Left lung (tissue), 4 donors: ENCODE measurements at regions not wholly inside any gene's neighbourhood (a gene's known extent, or its start where the extent isn't known, plus 50 kb on each side); places are given as distances from the start of the nearest gene placed in this dataset.

Experiments
- ATAC-seq: fragments of 200-7000 bp; cut with Tn5 transposase; one replicate; pipeline ENCODE4 v1.9.1; 2020; ENCODE audit warnings: moderate library complexity
- DNase-seq, 4 donors: peaks; one replicate each; pipeline ENCODE4 v3.0.0-alpha.2; 2013 to 2020
- H3K27ac ChIP-seq, 2 donors: fragments of 200-600 bp; sonication (generic) in 1 of 2; one replicate each; pipeline versions ENCODE4 v1.5.0 to v1.8.0; 2020 to 2021
- H3K27me3 ChIP-seq, 2 donors: fragments of 200-600 bp; sonication (generic) in 1 of 2; one replicate each; pipeline versions ENCODE4 v1.5.0 to v1.8.0; 2020 to 2021
- H3K36me3 ChIP-seq, 2 donors: fragments of 200-600 bp; sonication (generic) in 1 of 2; one replicate each; pipeline versions ENCODE4 v1.5.0 to v1.8.0; 2020 to 2021
- H3K4me1 ChIP-seq, 2 donors: fragments of 200-600 bp; one replicate each; pipeline ENCODE4 v1.8.0; 2021
- H3K4me3 ChIP-seq, 2 donors: fragments of 200-600 bp; sonication (generic) in 1 of 2; one replicate each; pipeline versions ENCODE4 v1.5.0 to v1.8.0; 2020 to 2021; ENCODE audit warnings: mild to moderate bottlenecking in 1 of 2
- H3K9me3 ChIP-seq, 2 donors: fragments of 200-600 bp; sonication (generic) in 1 of 2; one replicate each; pipeline versions ENCODE4 v1.5.0 to v1.8.0; 2020 to 2021
- CTCF ChIP-seq, 2 donors: fragments of 200-600 bp; sonication (generic) in 1 of 2; IDR thresholded peaks; one replicate each; pipeline versions ENCODE4 v1.5.0 to v1.8.0; 2021; ENCODE audit warnings: antibody characterized with exemption in 2 of 2
- intact Hi-C, 2 donors: fragments of 100-400 bp; cut with DNase I; formaldehyde crosslinking; loops; one replicate each; pipeline versions ENCODE4 v1.11.2 to v1.14.2; 2022
- donor health status: DM: no; HTN: yes; CAD: no.
- donor health status: DM: no; HTN: no; CAD: no.

- no peak for DNase-seq
- no peak for TF ChIP-seq CTCF (IDR thresholded peaks at IDR 0.05)
- Histone ChIP-seq H3K27me3 (no peaks in the 10 kb centered on the region), H3K4me3 (no peak overlapping the region), H3K9me3 (peaks cover 0 to 9% of the 10 kb centered on the region in 2 donors), H3K36me3 (no peaks in the 10 kb centered on the region), H3K4me1 (no peaks in the 10 kb centered on the region), H3K27ac (peak overlapping the region; percentile 70 to 71)
- intact Hi-C loops: no loop called here
- peak; percentile 58 for ATAC-seq
Measured at GRCh38 chr10:121112579-121113384, 261.6 kb downstream of the WDR11 start.

GRCh38 chr10:121113385-121113696 lies 262.2 kb downstream of the WDR11 start:
- no peak for TF ChIP-seq CTCF (IDR thresholded peaks at IDR 0.05)
- peaks cover 0 to 9% of the 10 kb centered on the region in 2 donors for H3K9me3 ChIP-seq
- H3K27ac ChIP-seq: peak overlapping the region; percentile 70 to 71
- no peaks in the 10 kb centered on the region for H3K27me3 ChIP-seq
- no peaks in the 10 kb centered on the region for H3K4me1 ChIP-seq
- intact Hi-C loops: no loop called here
- peak in 1 of 4 donors; percentile 63 for DNase-seq
- no peak overlapping the region for H3K4me3 ChIP-seq
- no peaks in the 10 kb centered on the region for H3K36me3 ChIP-seq
- ATAC-seq: peak; percentile 90

GRCh38 chr10:121113911-121114310 lies 262.7 kb downstream of the WDR11 start:
- intact Hi-C loops: no loop called here
- DNase-seq (no peak), ATAC-seq (peak; percentile 11)
- H3K36me3 ChIP-seq: no peaks in the 10 kb centered on the region
- peak overlapping the region; percentile 7 to 70 for H3K27ac ChIP-seq
- H3K4me3 ChIP-seq: no peak overlapping the region
- H3K9me3 ChIP-seq: peaks cover 0 to 9% of the 10 kb centered on the region in 2 donors
- no peak for TF ChIP-seq CTCF (IDR thresholded peaks at IDR 0.05)
- no peaks in the 10 kb centered on the region for H3K4me1 ChIP-seq
- no peaks in the 10 kb centered on the region for H3K27me3 ChIP-seq

- Histone ChIP-seq H3K27me3 (no peaks in the 10 kb centered on the region), H3K27ac (no peak overlapping the region), H3K4me3 (no peak overlapping the region), H3K9me3 (peaks cover 0 to 9% of the 10 kb centered on the region in 2 donors), H3K36me3 (no peaks in the 10 kb centered on the region), H3K4me1 (no peaks in the 10 kb centered on the region)
- ATAC-seq (no peak), DNase-seq (no peak)
- intact Hi-C loops: no loop called here
- no peak for TF ChIP-seq CTCF (IDR thresholded peaks at IDR 0.05)
Measured at GRCh38 chr10:121115154-121115553, 264.0 kb downstream of the WDR11 start.

- Histone ChIP-seq H3K27ac (no peak overlapping the region), H3K27me3 (no peaks in the 10 kb centered on the region), H3K4me3 (no peak overlapping the region), H3K9me3 (peaks cover 0 to 1% of the 10 kb centered on the region in 2 donors), H3K4me1 (no peaks in the 10 kb centered on the region), H3K36me3 (no peaks in the 10 kb centered on the region)
- TF ChIP-seq CTCF (IDR thresholded peaks at IDR 0.05): no peak
- intact Hi-C loops: no loop called here
- DNase-seq (no peak), ATAC-seq (no peak)
Measured at GRCh38 chr10:121121462-121121861, 270.3 kb downstream of the WDR11 start.
